ENCODE measurements at regions not wholly inside any gene's neighbourhood (a gene's known extent, or its start where the extent isn't known, plus 50 kb on each side); places are given as distances from the start of the nearest gene placed in this dataset.

DNA sequence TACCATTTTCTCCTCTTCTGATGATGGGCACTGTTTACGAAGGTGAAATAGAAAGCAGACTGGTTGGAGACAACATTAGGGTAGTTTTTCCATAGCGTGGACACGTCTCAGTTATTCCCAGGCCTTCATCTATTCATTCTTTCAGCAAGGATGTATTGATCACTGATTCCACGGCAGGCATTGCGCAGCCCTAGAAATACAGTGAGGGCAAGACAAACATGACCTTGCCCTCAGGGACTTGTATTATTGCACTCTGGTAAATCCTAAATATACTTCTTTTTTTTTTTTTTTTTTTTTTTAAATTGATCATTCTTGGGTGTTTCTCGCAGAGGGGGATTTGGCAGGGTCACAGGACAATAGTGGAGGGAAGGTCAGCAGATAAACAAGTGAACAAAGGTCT, 167.3 kb upstream of the SPRED2 start:
- Histone ChIP-seq H3K4me3 (ENCODE audit: low read depth in 1 of 2, low read length in 1 of 2) (no peak overlapping the region), H3K4me1 (ENCODE audit: control insufficient read depth in 1 of 2, insufficient read depth in 1 of 2, low read depth in 1 of 2, low read length in 1 of 2) (no peaks in the 10 kb centered on the region), H3K27ac (no peak overlapping the region), H3K36me3 (no peaks in the 10 kb centered on the region), H3K9me3 (no peaks in the 10 kb centered on the region), H3K27me3 (no peaks in the 10 kb centered on the region)
- TF ChIP-seq CTCF (IDR thresholded peaks at IDR 0.05): no peak

GRCh38 chr2:65598996-65599395, 166.6 kb upstream of the SPRED2 start:
- H3K27me3 ChIP-seq: no peaks in the 10 kb centered on the region
- H3K4me1 ChIP-seq (ENCODE audit: control insufficient read depth in 1 of 2, insufficient read depth in 1 of 2, low read depth in 1 of 2, low read length in 1 of 2): no peaks in the 10 kb centered on the region
- no peaks in the 10 kb centered on the region for H3K9me3 ChIP-seq
- no peaks in the 10 kb centered on the region for H3K36me3 ChIP-seq
- no peak overlapping the region for H3K27ac ChIP-seq
- TF ChIP-seq CTCF (IDR thresholded peaks at IDR 0.05): no peak
- H3K4me3 ChIP-seq (ENCODE audit: low read depth in 1 of 2, low read length in 1 of 2): no peak overlapping the region

DNA sequence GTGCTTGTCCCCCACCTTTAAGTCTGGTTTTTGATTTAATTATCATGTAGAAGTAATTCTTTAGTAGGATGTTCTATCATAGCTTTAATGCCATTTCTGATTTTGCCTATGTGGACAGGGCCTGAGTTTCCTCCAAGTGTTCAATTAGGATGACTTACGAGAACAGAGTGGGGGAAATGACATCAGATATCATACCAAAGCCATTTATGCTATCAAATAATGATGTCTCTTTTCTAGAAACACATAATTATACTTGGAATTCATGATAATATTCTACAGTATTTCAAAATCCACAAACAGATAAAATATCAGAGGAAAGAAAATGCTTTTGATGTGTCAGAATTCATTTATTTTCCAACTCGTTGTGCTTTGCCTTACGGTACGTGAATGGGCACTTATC, 165.9 kb upstream of the SPRED2 start:
- no peaks in the 10 kb centered on the region for H3K9me3 ChIP-seq
- H3K27ac ChIP-seq: no peak overlapping the region
- H3K4me3 ChIP-seq (ENCODE audit: low read depth in 1 of 2, low read length in 1 of 2): no peak overlapping the region
- H3K36me3 ChIP-seq: no peaks in the 10 kb centered on the region
- no peaks in the 10 kb centered on the region for H3K27me3 ChIP-seq
- TF ChIP-seq CTCF (IDR thresholded peaks at IDR 0.05): no peak
- no peaks in the 10 kb centered on the region for H3K4me1 ChIP-seq (ENCODE audit: control insufficient read depth in 1 of 2, insufficient read depth in 1 of 2, low read depth in 1 of 2, low read length in 1 of 2)

- no peak for TF ChIP-seq CTCF (IDR thresholded peaks at IDR 0.05)
- Histone ChIP-seq H3K4me1 (ENCODE audit: control insufficient read depth in 1 of 2, insufficient read depth in 1 of 2, low read depth in 1 of 2, low read length in 1 of 2) (no peaks in the 10 kb centered on the region), H3K27ac (no peak overlapping the region), H3K4me3 (ENCODE audit: low read depth in 1 of 2, low read length in 1 of 2) (no peak overlapping the region), H3K36me3 (no peaks in the 10 kb centered on the region), H3K9me3 (no peaks in the 10 kb centered on the region), H3K27me3 (no peaks in the 10 kb centered on the region)
Observed at GRCh38 chr2:65595630-65596029, 163.2 kb upstream of the SPRED2 start.

GRCh38 chr2:65594150-65594549, 161.8 kb upstream of the SPRED2 start:
- no peaks in the 10 kb centered on the region for H3K9me3 ChIP-seq
- TF ChIP-seq CTCF (IDR thresholded peaks at IDR 0.05): no peak
- H3K4me1 ChIP-seq (ENCODE audit: control insufficient read depth in 1 of 2, insufficient read depth in 1 of 2, low read depth in 1 of 2, low read length in 1 of 2): no peaks in the 10 kb centered on the region
- no peak overlapping the region for H3K4me3 ChIP-seq (ENCODE audit: low read depth in 1 of 2, low read length in 1 of 2)
- no peaks in the 10 kb centered on the region for H3K36me3 ChIP-seq
- H3K27ac ChIP-seq: no peak overlapping the region
- H3K27me3 ChIP-seq: no peaks in the 10 kb centered on the region

GRCh38 chr2:65589667-65590066, 157.3 kb upstream of the SPRED2 start:
- H3K27me3 ChIP-seq: no peaks in the 10 kb centered on the region
- no peaks in the 10 kb centered on the region for H3K4me1 ChIP-seq (ENCODE audit: control insufficient read depth in 1 of 2, insufficient read depth in 1 of 2, low read depth in 1 of 2, low read length in 1 of 2)
- no peak for TF ChIP-seq CTCF (IDR thresholded peaks at IDR 0.05)
- H3K36me3 ChIP-seq: no peaks in the 10 kb centered on the region
- H3K9me3 ChIP-seq: no peaks in the 10 kb centered on the region
- no peak overlapping the region for H3K27ac ChIP-seq
- no peak overlapping the region for H3K4me3 ChIP-seq (ENCODE audit: low read depth in 1 of 2, low read length in 1 of 2)
